Trophoblast cell (in vitro differentiated cells and primary cell): ENCODE measurements at regions not wholly inside any gene's neighbourhood (a gene's known extent, or its start where the extent isn't known, plus 50 kb on each side); places are given as distances from the start of the nearest gene placed in this dataset.
A peak's percentile ranks its signal among the peaks of the same experiment; 100 is the strongest.

ENCODE experiments used
- DNase-seq, 2 donors: peaks; one replicate each; pipeline ENCODE4 v3.0.0-alpha.2; 2016
- H2AFZ ChIP-seq: 2 replicates; pipeline ENCODE4 v1.6.1; 2013; ENCODE audit warnings: low read length, moderate library complexity, mild to moderate bottlenecking; ENCODE audit not compliant: insufficient read depth, poor library complexity
- H2AK5ac ChIP-seq: 2 replicates; pipeline ENCODE4 v1.6.1; 2013; ENCODE audit warnings: mild to moderate bottlenecking, low read length
- H2BK120ac ChIP-seq: 2 replicates; pipeline ENCODE4 v1.6.1; 2013; ENCODE audit warnings: low read length, mild to moderate bottlenecking, moderate library complexity; ENCODE audit not compliant: insufficient read depth, poor library complexity
- H2BK12ac ChIP-seq: 2 replicates; pipeline ENCODE4 v1.6.1; 2013; ENCODE audit warnings: mild to moderate bottlenecking, low read length, moderate library complexity
- H2BK5ac ChIP-seq: 2 replicates; pipeline ENCODE4 v1.6.1; 2013; ENCODE audit warnings: low read length, low read depth, moderate library complexity, mild to moderate bottlenecking; ENCODE audit not compliant: poor library complexity
- H3K14ac ChIP-seq: 2 replicates; pipeline ENCODE4 v1.6.1; 2013; ENCODE audit warnings: mild to moderate bottlenecking, low read length
- H3K18ac ChIP-seq: 2 replicates; pipeline ENCODE4 v1.6.1; 2013; ENCODE audit warnings: mild to moderate bottlenecking, low read length
- H3K23ac ChIP-seq: 2 replicates; pipeline ENCODE4 v1.6.1; 2013; ENCODE audit warnings: low read length
- H3K27ac ChIP-seq: 2 replicates; pipeline ENCODE4 v1.5.1; 2013; ENCODE audit warnings: low read depth, mild to moderate bottlenecking, inconsistent platforms, low read length, moderate library complexity
- H3K27me3 ChIP-seq: 2 replicates; pipeline ENCODE4 v1.6.1; 2013; ENCODE audit warnings: inconsistent platforms, mild to moderate bottlenecking, low read length, moderate library complexity; ENCODE audit not compliant: insufficient read depth
- H3K36me3 ChIP-seq, 2 experiments: 1 replicate in 1 of 2; 2 replicates in 1 of 2; pipeline ENCODE4 v1.6.1; 2013; ENCODE audit warnings: low read length in 2 of 2, mild to moderate bottlenecking in 2 of 2, moderate library complexity in 1 of 2; ENCODE audit not compliant: insufficient read depth in 2 of 2, control insufficient read depth in 1 of 2
- H3K4ac ChIP-seq: 2 replicates; pipeline ENCODE4 v1.6.1; 2013; ENCODE audit warnings: low read depth, mild to moderate bottlenecking, low read length, moderate library complexity
- H3K4me1 ChIP-seq, 2 experiments: 1 replicate in 1 of 2; 2 replicates in 1 of 2; pipeline ENCODE4 v1.6.1; 2013; ENCODE audit warnings: low read length in 2 of 2, mild to moderate bottlenecking in 2 of 2, moderate library complexity in 1 of 2; ENCODE audit not compliant: insufficient read depth in 2 of 2, control insufficient read depth in 1 of 2
- H3K4me2 ChIP-seq: 2 replicates; pipeline ENCODE4 v1.6.1; 2013; ENCODE audit warnings: inconsistent platforms, mild to moderate bottlenecking, low read length, moderate library complexity
- H3K4me3 ChIP-seq: 2 replicates; pipeline ENCODE4 v1.5.1; 2013; ENCODE audit warnings: mild to moderate bottlenecking, low read depth, low read length, inconsistent platforms
- H3K79me1 ChIP-seq: one replicate; pipeline ENCODE4 v1.6.1; 2013; ENCODE audit warnings: low read length
- H3K79me2 ChIP-seq: 2 replicates; pipeline ENCODE4 v1.6.1; 2013; ENCODE audit warnings: low read length, mild to moderate bottlenecking; ENCODE audit not compliant: control insufficient read depth, insufficient read depth, poor library complexity
- H3K9ac ChIP-seq: 2 replicates; pipeline ENCODE4 v1.6.1; 2013; ENCODE audit warnings: mild to moderate bottlenecking, low read length
- H3K9me3 ChIP-seq: 2 replicates; pipeline ENCODE4 v1.6.1; 2013; ENCODE audit warnings: low read depth, mild to moderate bottlenecking, control low read depth, inconsistent platforms, low read length; ENCODE audit not compliant: insufficient read depth
- H4K12ac ChIP-seq: 2 replicates; pipeline ENCODE4 v1.6.1; 2013; ENCODE audit warnings: low read depth, mild to moderate bottlenecking, low read length, moderate library complexity
- H4K8ac ChIP-seq: 2 replicates; pipeline ENCODE4 v1.6.1; 2013; ENCODE audit warnings: low read depth, mild to moderate bottlenecking, low read length, moderate library complexity
- H4K91ac ChIP-seq: one replicate; pipeline ENCODE4 v1.6.1; 2013; ENCODE audit warnings: low read depth, mild to moderate bottlenecking, low read length, moderate library complexity
- WGBS: extraction: QIAGEN DNeasy Blood & Tissue Kit; methylation state at CpG from one replicate; pipeline ENCODE4 v1.1.7; 2013; ENCODE audit warnings: missing lambda C conversion rate; ENCODE audit not compliant: insufficient read length, insufficient coverage; ENCODE audit errors: extremely low coverage; 5-methylcytosine and 5-hydroxymethylcytosine counted together

DNA sequence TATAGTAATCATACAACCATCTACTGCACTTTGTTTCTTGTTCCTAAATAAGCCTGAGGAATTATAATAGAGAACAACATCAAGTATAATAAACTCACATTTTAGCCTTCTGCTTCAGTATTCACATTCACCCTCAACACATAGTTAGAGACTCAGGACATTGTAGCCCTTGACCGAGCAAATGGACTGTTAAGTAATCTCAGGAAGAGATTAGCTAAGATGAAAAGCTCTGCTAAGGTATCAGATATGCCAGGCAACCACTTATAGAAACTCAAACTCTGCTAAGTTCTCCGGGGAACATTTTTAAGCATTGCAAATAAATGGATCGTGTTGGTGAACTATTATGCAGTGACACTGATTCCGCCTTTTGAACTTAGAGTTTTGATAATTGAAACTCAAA lies 252.0 kb downstream of the DTWD2 start:
- H2BK5ac ChIP-seq = no peak overlapping the region
- no peak overlapping the region for H2AK5ac ChIP-seq
- WGBS = no CpG with 5 or more reads among the region's 4 CpGs
- no peaks in the 10 kb centered on the region for H3K27me3 ChIP-seq
- H3K79me2 ChIP-seq = no peaks in the 10 kb centered on the region
- no peak overlapping the region for H3K9ac ChIP-seq
- H3K4me2 ChIP-seq = no peak overlapping the region
- H4K12ac ChIP-seq = no peak overlapping the region
- no peak overlapping the region for H3K23ac ChIP-seq
- H3K79me1 ChIP-seq = no peaks in the 10 kb centered on the region
- no peak overlapping the region for H3K27ac ChIP-seq
- no peak overlapping the region for H2BK120ac ChIP-seq
- no peak overlapping the region for H3K4ac ChIP-seq
- no peak for DNase-seq
- H3K4me3 ChIP-seq = no peak overlapping the region
- no peak overlapping the region for H4K91ac ChIP-seq
- no peak overlapping the region for H2BK12ac ChIP-seq
- H3K18ac ChIP-seq = no peak overlapping the region
- no peak overlapping the region for H4K8ac ChIP-seq
- H2AFZ ChIP-seq = no peak overlapping the region
- H3K4me1 ChIP-seq = no peaks in the 10 kb centered on the region
- H3K14ac ChIP-seq = no peak overlapping the region
- H3K36me3 ChIP-seq = no peaks in the 10 kb centered on the region
- peaks cover 2% of the 10 kb centered on the region for H3K9me3 ChIP-seq

DNA sequence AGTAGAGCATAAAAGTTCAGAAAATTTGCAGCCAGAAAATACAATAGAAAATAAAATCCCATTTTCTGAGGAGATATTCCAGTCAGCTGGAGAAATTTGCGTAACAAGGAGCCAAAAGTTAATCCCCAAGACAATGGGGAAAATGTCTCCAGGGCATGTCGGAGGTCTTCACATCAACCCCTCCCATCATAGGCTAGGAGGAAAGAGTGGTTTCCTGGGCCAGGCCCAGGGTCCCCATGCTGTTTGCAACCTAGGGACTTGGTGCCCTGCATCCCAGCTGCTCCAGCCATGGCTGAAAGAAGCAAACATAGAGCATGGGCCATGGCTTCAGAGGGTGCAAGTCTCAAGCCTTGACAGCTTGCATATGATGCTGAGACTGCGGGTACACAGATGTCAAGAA lies 255.0 kb downstream of the DTWD2 start:
- H3K23ac ChIP-seq = no peak overlapping the region
- no peak overlapping the region for H2BK12ac ChIP-seq
- H4K91ac ChIP-seq = no peak overlapping the region
- no peak overlapping the region for H3K27ac ChIP-seq
- H3K9ac ChIP-seq = no peak overlapping the region
- H3K14ac ChIP-seq = no peak overlapping the region
- H4K12ac ChIP-seq = no peak overlapping the region
- H3K4me2 ChIP-seq = no peak overlapping the region
- no peak overlapping the region for H2AFZ ChIP-seq
- no peaks in the 10 kb centered on the region for H3K79me2 ChIP-seq
- H3K9me3 ChIP-seq = peaks cover 2% of the 10 kb centered on the region
- no peaks in the 10 kb centered on the region for H3K27me3 ChIP-seq
- DNase-seq = no peak
- H2AK5ac ChIP-seq = no peak overlapping the region
- H2BK5ac ChIP-seq = no peak overlapping the region
- H3K4me3 ChIP-seq = no peak overlapping the region
- H3K4me1 ChIP-seq = no peaks in the 10 kb centered on the region
- H3K4ac ChIP-seq = no peak overlapping the region
- no peaks in the 10 kb centered on the region for H3K79me1 ChIP-seq
- H4K8ac ChIP-seq = no peak overlapping the region
- no peaks in the 10 kb centered on the region for H3K36me3 ChIP-seq
- no peak overlapping the region for H2BK120ac ChIP-seq
- H3K18ac ChIP-seq = no peak overlapping the region
- no CpG with 5 or more reads among the region's 3 CpGs for WGBS

DNA sequence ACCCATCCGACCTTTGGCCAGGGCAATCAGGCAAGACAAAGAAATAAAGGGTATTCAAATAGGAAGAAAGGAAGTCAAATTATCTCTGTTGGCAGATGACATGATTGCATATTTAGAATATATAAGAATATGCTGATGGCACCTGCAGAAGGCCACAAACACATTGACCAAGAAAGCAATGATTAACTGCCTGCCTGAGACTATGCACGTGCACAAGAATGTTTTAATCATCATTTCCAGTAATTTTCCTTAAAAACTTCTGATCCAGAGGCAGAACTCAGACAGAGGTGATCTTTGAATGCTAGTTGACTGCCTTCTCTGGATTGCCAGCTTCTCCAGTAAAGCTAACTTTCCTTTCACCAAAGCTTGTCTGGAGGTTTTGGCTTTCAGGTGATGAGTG lies 260.2 kb downstream of the DTWD2 start:
- Histone ChIP-seq H3K4me3 (no peak overlapping the region), H3K9me3 (no peaks in the 10 kb centered on the region), H3K18ac (no peak overlapping the region), H2BK12ac (no peak overlapping the region), H3K27me3 (no peaks in the 10 kb centered on the region), H2BK120ac (no peak overlapping the region), H4K91ac (no peak overlapping the region), H2AK5ac (no peak overlapping the region), H3K4me1 (no peaks in the 10 kb centered on the region), H3K14ac (no peak overlapping the region), H2BK5ac (no peak overlapping the region), H3K79me1 (no peaks in the 10 kb centered on the region), H4K12ac (no peak overlapping the region), H3K23ac (no peak overlapping the region), H3K27ac (no peak overlapping the region), H4K8ac (no peak overlapping the region), H2AFZ (no peak overlapping the region), H3K4me2 (no peak overlapping the region), H3K9ac (no peak overlapping the region), H3K79me2 (no peaks in the 10 kb centered on the region), H3K36me3 (no peaks in the 10 kb centered on the region), H3K4ac (no peak overlapping the region)
- DNase-seq = peak in 1 of 2 donors; percentile 7
- WGBS = no CpG with 5 or more reads among the region's 2 CpGs

DNA sequence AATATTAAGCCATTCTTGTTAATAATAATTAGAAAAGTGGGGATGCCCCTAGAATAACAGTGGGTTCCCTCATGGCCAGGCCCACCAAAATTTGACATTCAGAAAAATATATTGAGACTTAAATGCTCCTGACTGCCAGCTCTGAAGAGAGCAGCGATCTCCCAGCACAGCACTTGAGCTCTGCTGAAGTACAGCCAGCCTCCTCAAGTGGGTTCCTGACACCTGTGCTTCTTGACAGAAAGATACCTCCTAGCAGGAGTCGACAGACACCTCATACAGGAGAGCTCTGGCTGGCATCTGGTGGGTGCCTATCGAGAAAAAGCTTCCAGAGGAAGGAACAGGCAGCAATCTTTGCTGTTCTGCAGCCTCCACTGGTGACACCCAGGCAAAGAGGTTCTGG lies 261.5 kb downstream of the DTWD2 start:
- Histone ChIP-seq H4K12ac (no peak overlapping the region), H2AK5ac (no peak overlapping the region), H3K79me1 (no peaks in the 10 kb centered on the region), H3K18ac (no peak overlapping the region), H3K4me3 (no peak overlapping the region), H3K79me2 (no peaks in the 10 kb centered on the region), H4K8ac (no peak overlapping the region), H4K91ac (no peak overlapping the region), H3K9ac (no peak overlapping the region), H3K4me2 (no peak overlapping the region), H3K14ac (no peak overlapping the region), H2BK120ac (no peak overlapping the region), H3K4ac (no peak overlapping the region), H3K9me3 (no peaks in the 10 kb centered on the region), H3K23ac (no peak overlapping the region), H2AFZ (no peak overlapping the region), H2BK5ac (no peak overlapping the region), H3K4me1 (peaks cover 0 to 2% of the 10 kb centered on the region in 2 experiments), H3K27me3 (no peaks in the 10 kb centered on the region), H2BK12ac (no peak overlapping the region), H3K27ac (no peak overlapping the region), H3K36me3 (no peaks in the 10 kb centered on the region)
- WGBS = no CpG with 5 or more reads among the region's 3 CpGs
- no peak for DNase-seq

DNA sequence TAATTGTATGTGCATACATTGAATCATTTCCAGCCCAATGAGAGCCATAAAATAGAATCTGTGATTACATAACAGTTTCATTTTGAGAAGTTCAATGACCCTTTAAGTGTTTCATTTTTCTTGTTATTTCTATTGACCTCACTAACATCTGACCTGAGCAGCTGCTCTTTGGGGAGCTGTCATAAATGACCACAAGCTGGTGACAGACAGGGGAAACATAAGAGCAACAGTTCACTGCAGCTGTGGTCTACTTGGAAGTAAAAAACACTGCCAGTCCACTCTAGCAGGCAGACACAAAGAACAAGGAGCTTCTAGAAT lies 265.4 kb downstream of the DTWD2 start:
- no peaks in the 10 kb centered on the region for H3K36me3 ChIP-seq
- H3K18ac ChIP-seq = no peak overlapping the region
- H4K12ac ChIP-seq = no peak overlapping the region
- H4K8ac ChIP-seq = no peak overlapping the region
- H2AK5ac ChIP-seq = no peak overlapping the region
- DNase-seq = no peak
- H3K14ac ChIP-seq = no peak overlapping the region
- no peak overlapping the region for H3K4me2 ChIP-seq
- no peaks in the 10 kb centered on the region for H3K27me3 ChIP-seq
- H3K4me3 ChIP-seq = no peak overlapping the region
- H3K23ac ChIP-seq = no peak overlapping the region
- no peak overlapping the region for H3K4ac ChIP-seq
- H2BK12ac ChIP-seq = no peak overlapping the region
- H3K79me1 ChIP-seq = no peaks in the 10 kb centered on the region
- peaks cover 0 to 2% of the 10 kb centered on the region in 2 experiments for H3K4me1 ChIP-seq
- no peak overlapping the region for H4K91ac ChIP-seq
- H3K9ac ChIP-seq = no peak overlapping the region
- H2AFZ ChIP-seq = no peak overlapping the region
- H2BK120ac ChIP-seq = no peak overlapping the region
- no peak overlapping the region for H2BK5ac ChIP-seq
- H3K79me2 ChIP-seq = no peaks in the 10 kb centered on the region
- H3K9me3 ChIP-seq = no peaks in the 10 kb centered on the region
- no peak overlapping the region for H3K27ac ChIP-seq
